Stimulated activated naive CD8-positive, alpha-beta T cell treated with anti-CD3 and anti-CD28 coated beads, Interleukin-15, Interleukin-2, amounts not matched to agents 100 ng/mL and 50 ng/mL, for 24 hours (primary cell): ENCODE measurements at regions not wholly inside any gene's neighbourhood (a gene's known extent, or its start where the extent isn't known, plus 50 kb on each side); places are given as distances from the start of the nearest gene placed in this dataset.

Source experiments
- H3K27ac Mint-ChIP-seq: one replicate; pipeline ENCODE4 v1.8.0; 2021; ENCODE audit warnings: mild to moderate bottlenecking, mixed read lengths
- H3K27me3 Mint-ChIP-seq: one replicate; pipeline ENCODE4 v1.8.0; 2021; ENCODE audit warnings: mixed read lengths
- H3K36me3 Mint-ChIP-seq: one replicate; pipeline ENCODE4 v1.8.0; 2021; ENCODE audit warnings: low read depth, mixed read lengths
- H3K4me1 Mint-ChIP-seq: one replicate; pipeline ENCODE4 v1.8.0; 2021; ENCODE audit warnings: low read depth, mixed read lengths
- H3K4me3 Mint-ChIP-seq: one replicate; pipeline ENCODE4 v1.8.0; 2021; ENCODE audit warnings: mild to moderate bottlenecking, mixed read lengths
- H3K9me3 Mint-ChIP-seq: one replicate; pipeline ENCODE4 v1.8.0; 2021; ENCODE audit warnings: mixed read lengths

DNA sequence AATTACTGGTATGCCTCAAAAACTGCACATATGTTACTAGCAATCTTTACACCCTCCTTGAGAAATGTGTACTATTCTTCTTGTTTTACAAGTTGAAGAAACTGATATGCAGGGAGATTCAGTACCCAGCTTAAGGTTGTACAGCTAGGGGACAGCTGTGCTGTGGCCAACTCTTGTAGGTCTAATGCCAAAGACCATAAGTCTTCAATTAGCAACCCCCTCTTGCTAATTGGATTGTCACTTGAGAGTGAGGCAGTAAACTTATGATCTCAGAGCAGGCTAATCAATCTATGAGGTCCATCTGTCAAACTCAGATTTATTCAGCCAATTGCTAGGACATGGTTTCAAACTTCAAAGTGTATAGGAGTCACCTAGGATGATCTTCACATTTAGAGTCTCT is 492.0 kb upstream of the USP24 start:
- no peaks in the 10 kb centered on the region for H3K36me3 Mint-ChIP-seq
- peaks cover 4% of the 10 kb centered on the region for H3K27me3 Mint-ChIP-seq
- H3K27ac Mint-ChIP-seq, result no peak overlapping the region
- H3K4me3 Mint-ChIP-seq, result no peak overlapping the region
- no peaks in the 10 kb centered on the region for H3K9me3 Mint-ChIP-seq
- no peaks in the 10 kb centered on the region for H3K4me1 Mint-ChIP-seq

GRCh38 chr1:55706397-55706796 is 491.2 kb upstream of the USP24 start:
- no peaks in the 10 kb centered on the region for H3K36me3 Mint-ChIP-seq
- H3K4me3 Mint-ChIP-seq, result no peak overlapping the region
- H3K4me1 Mint-ChIP-seq, result no peaks in the 10 kb centered on the region
- H3K27ac Mint-ChIP-seq, result no peak overlapping the region
- peaks cover 4% of the 10 kb centered on the region for H3K27me3 Mint-ChIP-seq
- no peaks in the 10 kb centered on the region for H3K9me3 Mint-ChIP-seq

GRCh38 chr1:55703726-55704363 is 488.7 kb upstream of the USP24 start:
- H3K36me3 Mint-ChIP-seq, result no peaks in the 10 kb centered on the region
- no peaks in the 10 kb centered on the region for H3K27me3 Mint-ChIP-seq
- no peak overlapping the region for H3K27ac Mint-ChIP-seq
- H3K9me3 Mint-ChIP-seq, result no peaks in the 10 kb centered on the region
- H3K4me3 Mint-ChIP-seq, result no peak overlapping the region
- H3K4me1 Mint-ChIP-seq, result no peaks in the 10 kb centered on the region

GRCh38 chr1:55702064-55702463 is 486.9 kb upstream of the USP24 start:
- Mint-ChIP-seq H3K36me3 (no peaks in the 10 kb centered on the region), H3K9me3 (no peaks in the 10 kb centered on the region), H3K27ac (no peak overlapping the region), H3K4me1 (no peaks in the 10 kb centered on the region), H3K4me3 (no peak overlapping the region), H3K27me3 (no peaks in the 10 kb centered on the region)

- H3K9me3 Mint-ChIP-seq, result no peaks in the 10 kb centered on the region
- no peaks in the 10 kb centered on the region for H3K36me3 Mint-ChIP-seq
- no peaks in the 10 kb centered on the region for H3K27me3 Mint-ChIP-seq
- no peak overlapping the region for H3K4me3 Mint-ChIP-seq
- no peak overlapping the region for H3K27ac Mint-ChIP-seq
- no peaks in the 10 kb centered on the region for H3K4me1 Mint-ChIP-seq
Observed at GRCh38 chr1:55700359-55701130, 485.4 kb upstream of the USP24 start.

- H3K9me3 Mint-ChIP-seq, result no peaks in the 10 kb centered on the region
- H3K27ac Mint-ChIP-seq, result no peak overlapping the region
- H3K4me1 Mint-ChIP-seq, result no peaks in the 10 kb centered on the region
- no peak overlapping the region for H3K4me3 Mint-ChIP-seq
- no peaks in the 10 kb centered on the region for H3K36me3 Mint-ChIP-seq
- no peaks in the 10 kb centered on the region for H3K27me3 Mint-ChIP-seq
Observed at GRCh38 chr1:55699228-55699627, 484.1 kb upstream of the USP24 start.

DNA sequence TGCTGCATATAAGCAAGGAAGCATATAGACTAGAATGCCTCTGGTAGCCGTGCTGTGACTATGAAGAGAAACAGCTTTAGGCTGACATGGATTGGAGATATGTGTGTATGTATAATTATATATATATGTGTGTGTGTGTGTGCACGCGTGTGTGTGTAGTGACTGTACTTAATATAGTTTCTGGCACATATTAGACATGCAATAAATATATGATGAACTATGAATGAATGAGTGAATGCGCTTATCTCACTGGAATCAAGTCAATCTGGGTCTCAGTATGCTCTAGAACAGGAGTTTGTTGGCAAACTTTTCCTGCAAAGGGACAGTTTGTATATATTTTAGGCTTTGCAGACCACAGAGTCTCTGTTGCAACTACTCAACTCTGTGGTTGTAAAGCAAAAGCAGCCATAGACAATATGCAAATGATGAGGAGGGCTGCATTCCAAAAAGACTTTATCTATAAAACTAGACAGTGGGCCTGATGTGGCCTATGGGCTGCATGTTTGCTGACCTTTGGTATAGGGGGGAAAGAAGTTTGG is 482.9 kb upstream of the USP24 start:
- H3K36me3 Mint-ChIP-seq, result no peaks in the 10 kb centered on the region
- no peaks in the 10 kb centered on the region for H3K27me3 Mint-ChIP-seq
- no peaks in the 10 kb centered on the region for H3K4me1 Mint-ChIP-seq
- no peaks in the 10 kb centered on the region for H3K9me3 Mint-ChIP-seq
- H3K27ac Mint-ChIP-seq, result no peak overlapping the region
- no peak overlapping the region for H3K4me3 Mint-ChIP-seq

- Mint-ChIP-seq H3K4me1 (no peaks in the 10 kb centered on the region), H3K27me3 (no peaks in the 10 kb centered on the region), H3K4me3 (no peak overlapping the region), H3K9me3 (no peaks in the 10 kb centered on the region), H3K27ac (no peak overlapping the region), H3K36me3 (no peaks in the 10 kb centered on the region)
Observed at GRCh38 chr1:55696891-55697290, 481.7 kb upstream of the USP24 start.

GRCh38 chr1:55696181-55696754 is 481.1 kb upstream of the USP24 start:
- no peaks in the 10 kb centered on the region for H3K27me3 Mint-ChIP-seq
- no peaks in the 10 kb centered on the region for H3K9me3 Mint-ChIP-seq
- H3K4me3 Mint-ChIP-seq, result no peak overlapping the region
- H3K27ac Mint-ChIP-seq, result no peak overlapping the region
- H3K36me3 Mint-ChIP-seq, result no peaks in the 10 kb centered on the region
- H3K4me1 Mint-ChIP-seq, result no peaks in the 10 kb centered on the region

DNA sequence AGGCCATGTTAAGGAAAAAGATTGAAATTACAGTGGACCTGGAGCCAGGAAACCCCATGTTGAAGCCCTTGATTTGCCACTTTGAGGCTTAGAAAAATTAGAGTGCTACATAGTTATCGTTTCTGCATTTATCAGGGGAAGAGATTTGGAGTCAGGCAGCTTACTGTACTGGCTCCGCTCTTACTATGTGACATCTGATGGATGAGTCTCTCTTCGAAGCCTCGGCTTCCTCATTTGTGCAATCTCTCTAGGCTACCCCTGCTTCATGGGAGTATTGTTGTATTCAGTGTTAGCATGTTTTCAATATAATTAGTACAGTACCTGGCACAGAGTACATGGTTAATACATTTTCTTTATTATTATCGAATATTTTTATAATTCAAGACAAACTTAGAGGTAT is 480.4 kb upstream of the USP24 start:
- no peak overlapping the region for H3K4me3 Mint-ChIP-seq
- H3K27ac Mint-ChIP-seq, result no peak overlapping the region
- H3K4me1 Mint-ChIP-seq, result no peaks in the 10 kb centered on the region
- H3K36me3 Mint-ChIP-seq, result no peaks in the 10 kb centered on the region
- no peaks in the 10 kb centered on the region for H3K9me3 Mint-ChIP-seq
- H3K27me3 Mint-ChIP-seq, result peaks cover 3% of the 10 kb centered on the region

DNA sequence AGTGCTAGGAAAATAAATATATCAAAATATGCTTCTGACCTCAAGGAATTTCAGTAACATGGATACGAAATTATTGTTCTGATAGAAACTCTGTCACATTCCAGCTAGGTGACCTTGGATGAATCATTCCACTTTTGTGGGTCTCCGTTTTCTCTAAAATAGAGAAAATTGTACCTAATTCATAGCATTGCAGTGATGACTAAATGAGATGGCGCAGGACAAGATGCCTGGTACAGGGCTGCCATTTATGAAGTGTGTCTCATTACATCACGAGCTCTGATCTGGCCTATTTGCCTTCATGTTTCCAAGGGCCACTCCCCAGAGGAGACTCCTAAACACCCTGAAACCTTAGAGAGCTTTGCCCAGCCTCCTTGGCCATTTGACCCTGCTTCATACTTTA is 480.0 kb upstream of the USP24 start:
- Mint-ChIP-seq H3K27ac (no peak overlapping the region), H3K36me3 (no peaks in the 10 kb centered on the region), H3K27me3 (peaks cover 3% of the 10 kb centered on the region), H3K4me1 (no peaks in the 10 kb centered on the region), H3K9me3 (no peaks in the 10 kb centered on the region), H3K4me3 (no peak overlapping the region)

DNA sequence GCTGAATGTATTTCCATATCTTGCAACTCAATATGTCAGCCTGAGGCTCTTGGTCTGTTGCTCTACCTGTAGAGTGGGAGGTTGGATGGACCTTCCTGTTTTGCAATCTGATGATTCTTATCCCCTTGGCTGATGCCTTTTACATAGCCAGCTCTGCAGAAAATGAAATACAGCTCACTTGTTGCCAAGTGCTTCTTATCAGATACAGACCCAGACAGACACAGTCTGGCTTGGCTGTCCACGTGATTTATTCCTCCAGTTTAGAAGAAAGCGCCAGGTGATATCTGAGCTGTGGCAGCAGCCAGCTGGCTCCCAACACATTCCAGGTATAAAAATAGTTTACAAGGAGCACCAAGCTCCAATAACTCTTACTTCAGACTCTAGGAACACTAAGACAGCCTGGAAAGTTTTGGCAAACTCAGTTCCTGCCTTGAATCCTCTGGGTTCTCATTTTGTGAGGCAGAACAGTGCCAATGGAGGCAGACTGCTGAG is 479.2 kb upstream of the USP24 start:
- Mint-ChIP-seq H3K4me1 (no peaks in the 10 kb centered on the region), H3K27ac (no peak overlapping the region)

DNA sequence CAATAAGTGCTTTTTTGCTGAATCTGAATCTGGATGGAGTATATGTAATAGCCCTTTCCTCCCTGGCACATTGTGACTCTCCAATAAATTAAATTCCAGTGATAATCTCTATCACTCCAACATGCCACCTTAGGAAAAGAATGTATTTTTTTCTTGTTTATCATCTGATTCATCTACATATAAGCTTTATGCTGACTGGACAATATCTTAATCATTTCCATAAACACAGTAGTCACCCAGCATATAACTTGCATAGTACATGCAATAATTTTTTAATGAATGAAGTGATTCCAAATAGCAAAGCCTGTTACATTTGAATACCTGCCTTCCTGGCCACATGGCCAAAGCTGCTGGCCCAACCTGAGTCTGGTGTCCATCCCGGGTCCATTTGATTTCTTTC is 477.6 kb upstream of the USP24 start:
- Mint-ChIP-seq H3K4me1 (no peaks in the 10 kb centered on the region), H3K9me3 (no peaks in the 10 kb centered on the region), H3K36me3 (no peaks in the 10 kb centered on the region)

More for the DNA sequence above, 479.2 kb upstream of the USP24 start:
- no peak overlapping the region for H3K4me3 Mint-ChIP-seq
- no peaks in the 10 kb centered on the region for H3K36me3 Mint-ChIP-seq
- peaks cover 3% of the 10 kb centered on the region for H3K27me3 Mint-ChIP-seq
- H3K9me3 Mint-ChIP-seq, result no peaks in the 10 kb centered on the region

DNA sequence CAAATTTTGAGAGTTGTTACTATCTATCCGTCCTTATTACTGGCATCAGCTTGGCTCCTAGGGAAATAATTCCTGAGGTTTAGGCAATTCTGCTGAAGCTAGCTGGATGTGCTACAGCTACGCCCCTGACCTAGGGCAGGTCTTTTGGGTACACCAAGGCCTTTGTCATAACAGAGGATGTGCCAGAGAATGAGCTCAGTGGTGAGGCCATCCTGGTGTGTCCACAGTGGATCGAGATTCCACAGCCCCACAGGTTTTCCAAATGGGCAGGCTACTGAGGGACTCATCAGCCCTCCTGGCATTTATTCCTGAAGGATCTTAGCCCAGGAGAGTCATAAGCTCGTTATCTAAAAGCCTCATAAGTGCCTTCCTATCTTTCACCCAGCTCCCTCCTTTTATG is 475.2 kb upstream of the USP24 start:
- no peaks in the 10 kb centered on the region for H3K9me3 Mint-ChIP-seq
- H3K27ac Mint-ChIP-seq, result no peak overlapping the region
- no peaks in the 10 kb centered on the region for H3K36me3 Mint-ChIP-seq
- H3K27me3 Mint-ChIP-seq, result peaks cover 15% of the 10 kb centered on the region
- H3K4me1 Mint-ChIP-seq, result no peaks in the 10 kb centered on the region
- H3K4me3 Mint-ChIP-seq, result no peak overlapping the region

More for the DNA sequence above, 477.6 kb upstream of the USP24 start:
- Mint-ChIP-seq H3K27me3 (peaks cover 10% of the 10 kb centered on the region), H3K27ac (no peak overlapping the region), H3K4me3 (no peak overlapping the region)

DNA sequence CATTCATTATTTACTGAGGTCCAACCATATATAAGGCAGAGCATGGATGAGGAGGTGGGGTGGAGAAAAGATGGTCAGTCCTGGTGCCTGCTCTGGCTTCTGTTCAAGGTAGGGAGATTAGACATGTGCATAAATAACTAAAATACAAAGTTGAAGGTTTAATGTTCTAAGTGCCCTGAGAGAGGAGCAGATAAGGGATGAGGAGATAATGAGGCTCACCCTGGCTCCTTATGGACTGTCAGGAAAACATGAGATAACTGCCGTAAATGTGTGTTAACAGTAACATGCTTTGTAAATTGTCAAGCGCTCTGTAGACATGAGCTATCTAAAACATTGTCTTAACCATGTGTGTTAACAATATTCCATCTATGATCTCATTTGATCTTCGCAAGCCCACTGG is 474.6 kb upstream of the USP24 start:
- H3K36me3 Mint-ChIP-seq, result no peaks in the 10 kb centered on the region
- no peaks in the 10 kb centered on the region for H3K4me1 Mint-ChIP-seq
- no peak overlapping the region for H3K27ac Mint-ChIP-seq
- peaks cover 15% of the 10 kb centered on the region for H3K27me3 Mint-ChIP-seq
- H3K4me3 Mint-ChIP-seq, result no peak overlapping the region
- H3K9me3 Mint-ChIP-seq, result no peaks in the 10 kb centered on the region
